DMS 273 (cell line): ENCODE measurements at regions not wholly inside any gene's neighbourhood (a gene's known extent, or its start where the extent isn't known, plus 50 kb on each side); places are given as distances from the start of the nearest gene placed in this dataset.
"Not testable (repeated sequence)": the region's sequence is repeated elsewhere in the genome, so short reads cannot be mapped to it uniquely, and the experiment has no call there.

ENCODE experiments used
- DNase-seq: peaks from one replicate; lab custom pipeline; 2025; ENCODE audit not compliant: unreplicated experiment; lab: John Stamatoyannopoulos, UW

DNA sequence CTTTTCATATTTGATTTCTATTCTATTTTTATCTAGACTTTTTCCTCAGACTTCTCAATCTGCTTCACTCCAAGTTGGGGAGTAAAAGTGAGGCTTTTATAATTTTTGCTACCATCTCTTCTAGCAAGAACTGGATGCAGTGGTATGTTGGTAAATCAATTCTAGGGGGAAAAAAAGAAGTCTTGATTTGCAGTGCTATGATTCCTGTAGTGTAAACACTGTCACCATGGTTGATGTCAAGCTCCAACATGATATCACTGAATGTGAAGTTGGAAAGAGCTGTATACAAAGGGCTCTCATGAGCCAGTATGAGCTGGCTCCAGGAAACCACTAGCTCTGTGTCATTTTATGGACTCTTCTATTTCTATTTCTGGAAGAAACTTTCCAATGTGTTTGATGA lies 439.2 kb downstream of the NTRK2 start:
- DNase-seq, result no peak

DNA sequence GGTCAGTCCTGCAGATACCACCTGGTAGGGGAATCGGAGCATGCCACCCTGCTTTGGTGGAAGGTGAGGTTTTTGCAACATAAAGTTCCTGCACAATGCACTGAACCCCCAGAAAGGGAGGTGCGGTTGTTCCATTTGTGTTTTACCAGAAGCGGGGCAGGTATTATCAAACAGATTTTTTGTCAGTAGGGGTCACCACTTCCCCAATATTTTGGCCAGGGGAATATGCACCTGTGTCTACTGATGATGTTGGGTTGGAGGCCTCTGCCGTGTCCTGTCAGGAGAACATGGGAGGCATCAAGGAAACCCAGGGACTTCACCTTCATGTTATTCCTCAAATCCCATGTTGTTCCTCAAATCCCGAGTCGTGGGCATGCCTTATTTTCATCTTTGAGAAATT lies 438.7 kb downstream of the NTRK2 start:
- DNase-seq, result peak; percentile 2

DNA sequence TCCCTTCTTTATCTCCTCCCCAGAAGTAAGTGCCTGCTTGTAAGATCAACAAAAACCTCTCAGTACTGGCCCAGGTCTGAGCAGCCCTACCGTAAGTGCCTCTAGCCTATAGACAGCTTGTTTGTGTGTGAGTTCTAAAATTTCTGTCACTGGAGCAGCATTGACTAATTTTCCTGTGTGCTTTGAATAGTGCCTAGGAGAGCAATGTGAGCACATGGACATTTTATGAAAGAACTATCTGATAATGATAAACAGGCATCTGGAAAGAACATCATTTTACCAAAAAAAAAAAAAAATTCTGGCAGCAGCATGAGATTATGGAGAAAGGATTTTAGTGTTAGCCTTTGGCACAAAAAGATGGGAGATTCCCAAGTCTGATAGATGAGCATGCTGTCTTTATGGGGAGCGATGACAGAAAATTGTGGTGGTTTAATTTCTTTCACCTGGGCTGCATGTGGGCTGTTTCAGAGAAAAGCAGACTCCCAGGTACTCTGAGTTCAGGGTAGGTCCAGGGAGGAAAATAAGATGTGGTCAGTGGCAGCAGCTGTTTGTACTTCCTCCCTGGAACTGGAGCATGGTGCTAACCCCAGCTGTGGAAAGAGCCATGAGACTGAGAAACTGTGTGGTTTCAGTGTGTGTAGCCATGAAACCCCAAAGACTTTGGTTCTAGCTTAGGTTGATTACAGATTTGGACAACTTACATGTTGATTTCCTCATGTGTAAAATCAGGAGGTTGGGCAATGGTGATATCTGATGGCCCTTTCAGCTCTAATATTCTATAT lies 419.9 kb downstream of the NTRK2 start:
- DNase-seq, result no peak

DNA sequence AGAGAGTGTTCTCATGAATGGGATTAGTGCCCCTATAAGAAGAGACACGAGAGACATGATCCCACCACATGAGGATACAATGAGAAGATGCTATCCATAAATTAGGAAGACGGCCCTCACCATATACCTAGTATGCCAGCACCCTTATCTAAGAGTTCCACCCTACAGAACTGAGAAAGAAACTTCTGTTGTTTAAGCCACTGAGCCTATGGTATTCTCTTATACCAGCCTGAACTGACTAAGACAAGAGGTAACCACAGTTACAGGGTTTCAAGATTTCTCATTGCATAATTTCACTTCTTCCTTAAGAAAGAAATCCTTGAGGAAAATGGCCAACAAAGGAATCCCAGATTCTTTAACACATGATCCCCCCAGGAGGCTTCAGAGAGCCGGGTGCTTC lies 412.4 kb downstream of the NTRK2 start:
- DNase-seq, result no peak

DNA sequence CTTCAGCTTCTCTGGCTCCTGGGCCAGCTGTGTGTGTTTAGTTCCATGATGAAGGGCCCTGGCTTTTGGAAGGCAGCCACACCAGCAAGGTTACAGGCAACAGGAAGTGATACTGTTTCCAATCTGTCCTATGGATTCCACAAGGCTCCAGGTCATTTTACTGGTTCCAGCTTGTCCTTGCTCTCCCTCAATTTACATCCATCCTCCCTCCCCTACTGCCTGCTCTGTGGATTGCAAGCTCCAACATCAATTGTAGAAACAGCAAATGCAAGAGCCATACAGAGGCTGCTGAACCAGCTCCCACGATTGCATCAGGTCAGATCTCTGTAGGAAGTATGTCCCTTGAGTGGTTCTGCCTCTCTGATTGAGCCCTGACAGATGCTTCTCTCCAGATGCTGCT lies 409.8 kb downstream of the NTRK2 start:
- DNase-seq, result peak; percentile 4

DNA sequence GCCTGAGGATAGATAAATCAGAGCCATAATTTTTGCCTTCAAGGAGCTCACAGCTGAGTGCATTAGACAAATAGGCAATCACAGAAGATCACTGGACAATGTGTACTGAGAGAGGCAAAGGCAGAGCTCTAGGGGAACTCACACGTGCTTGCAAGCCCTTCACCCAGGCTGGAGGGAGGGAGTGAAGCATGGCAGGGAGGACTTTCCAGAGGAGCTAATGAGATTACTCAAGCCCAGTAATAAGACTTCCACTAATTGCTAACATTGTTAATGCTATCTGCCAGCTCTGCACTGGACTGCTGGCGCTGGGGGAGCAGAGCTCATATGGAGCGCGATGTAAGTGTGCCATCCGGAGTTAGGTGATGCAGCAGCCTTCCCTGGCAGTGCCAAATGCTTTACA lies 408.4 kb downstream of the NTRK2 start:
- no peak for DNase-seq

DNA sequence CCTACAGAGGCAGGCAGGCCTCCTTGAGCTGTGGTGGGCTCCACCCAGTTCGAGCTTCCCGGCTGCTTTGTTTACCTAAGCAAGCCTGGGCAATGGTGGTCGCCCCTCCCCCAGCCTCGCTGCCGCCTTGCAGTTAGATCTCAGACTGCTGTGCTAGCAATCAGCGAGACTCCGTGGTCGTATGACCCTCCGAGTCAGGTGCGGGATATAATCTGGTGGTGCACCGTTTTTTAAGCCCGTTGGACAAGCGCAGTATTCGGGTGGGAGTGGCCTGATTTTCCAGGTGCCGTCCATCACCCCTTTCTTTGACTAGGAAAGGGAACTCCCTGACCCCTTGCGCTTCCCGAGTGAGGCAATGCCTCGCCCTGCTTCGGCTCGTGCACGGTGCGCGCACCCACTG lies 407.6 kb downstream of the NTRK2 start:
- DNase-seq, result not testable (repeated sequence)
